ENCODE measurements at regions not wholly inside any gene's neighbourhood (a gene's known extent, or its start where the extent isn't known, plus 50 kb on each side); places are given as distances from the start of the nearest gene placed in this dataset.

DNA sequence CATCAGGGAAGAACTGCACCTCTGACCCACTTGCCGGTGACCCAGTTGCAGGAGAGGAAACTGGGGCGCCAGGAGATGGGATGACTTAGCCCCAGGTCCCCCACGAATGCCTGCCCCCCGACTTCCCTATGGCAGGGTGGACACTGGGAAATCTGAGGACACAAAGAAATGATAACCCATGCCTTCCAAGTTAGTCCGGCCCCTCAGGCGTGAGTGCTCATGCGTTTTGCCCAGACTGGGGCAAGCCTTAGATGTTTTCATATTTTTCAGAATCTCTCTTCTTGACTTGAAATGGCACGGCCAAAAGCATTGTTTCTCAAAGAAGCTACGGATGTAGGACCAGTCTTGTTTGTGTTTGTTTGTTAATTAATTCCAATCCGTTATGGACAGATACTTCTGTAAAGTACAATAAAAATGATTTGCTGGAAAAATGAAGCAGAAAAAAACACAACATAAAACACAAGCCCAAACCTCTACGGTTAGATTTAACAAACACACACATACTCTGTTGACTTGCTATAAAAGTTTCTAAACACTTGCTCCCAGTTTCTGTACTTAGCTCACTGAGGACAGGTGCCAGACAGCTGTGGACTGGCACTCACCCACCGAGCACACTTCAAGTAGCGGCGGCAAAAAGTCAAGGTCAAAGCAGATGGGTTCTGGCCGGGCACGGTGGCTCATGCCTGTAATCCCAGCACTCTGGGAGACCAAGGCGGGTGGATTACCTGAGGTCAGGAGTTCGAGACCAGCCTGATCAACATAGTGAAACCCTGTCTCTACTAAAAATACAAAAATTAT is 341.5 kb downstream of the BCOR start:
- DNase-seq: no peak

DNA sequence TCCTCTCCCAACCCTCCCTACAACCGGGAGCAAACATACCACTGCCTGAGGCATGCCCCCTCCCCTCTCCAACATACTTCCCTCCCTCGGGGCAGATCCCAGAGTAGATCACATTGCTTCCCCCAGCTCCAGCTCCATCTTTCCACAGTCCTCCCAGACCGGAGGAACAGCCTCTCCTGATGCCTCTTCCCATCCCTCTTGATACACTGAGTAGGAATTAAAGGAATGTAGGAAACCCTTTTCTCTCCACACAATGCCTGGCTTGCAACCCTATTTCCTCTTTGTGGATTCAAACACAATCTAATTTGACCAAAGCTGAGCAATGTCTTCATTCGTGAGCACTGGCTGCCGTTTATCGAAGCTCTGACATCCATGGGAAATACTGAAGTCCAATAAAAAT is 339.8 kb downstream of the BCOR start:
- no peak for DNase-seq

DNA sequence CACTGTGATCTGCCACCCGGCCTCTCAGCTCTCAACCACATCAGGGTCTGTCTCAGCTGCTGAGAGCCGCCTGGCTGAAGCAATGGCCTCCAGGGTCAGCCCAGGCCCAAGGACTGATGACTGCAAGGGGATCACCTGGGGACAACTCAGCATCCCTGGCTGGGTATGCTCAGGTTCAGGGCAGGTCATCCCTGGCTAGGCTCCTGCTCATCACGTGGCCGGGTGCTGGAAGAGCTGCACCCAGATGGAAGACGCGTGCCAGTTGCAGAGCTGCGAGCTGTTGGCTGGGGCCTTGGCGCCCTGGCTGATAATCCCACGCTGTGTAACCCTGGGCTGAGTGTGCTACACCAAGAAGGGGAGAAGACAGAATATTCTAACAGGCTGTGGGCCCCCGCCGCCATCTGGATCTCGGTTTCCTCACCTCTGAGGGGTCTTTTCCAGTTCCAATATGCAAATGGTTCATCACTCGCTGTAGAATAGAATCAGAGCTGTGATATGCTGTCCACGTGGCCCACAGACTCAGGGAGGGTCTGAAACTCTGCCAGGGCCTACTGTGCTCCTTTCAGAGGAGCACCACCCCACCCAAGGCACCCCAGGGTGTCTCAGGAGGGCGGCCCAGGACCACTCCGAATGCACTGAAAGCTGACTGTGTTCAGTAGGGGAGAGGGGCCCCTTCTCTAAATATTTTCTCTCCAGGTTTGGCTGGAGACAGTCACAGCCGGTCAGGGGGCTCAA is 338.8 kb downstream of the BCOR start:
- no peak for DNase-seq

GRCh38 chrX:39759526-39760224 is 338.1 kb downstream of the BCOR start:
- no peak for DNase-seq

DNA sequence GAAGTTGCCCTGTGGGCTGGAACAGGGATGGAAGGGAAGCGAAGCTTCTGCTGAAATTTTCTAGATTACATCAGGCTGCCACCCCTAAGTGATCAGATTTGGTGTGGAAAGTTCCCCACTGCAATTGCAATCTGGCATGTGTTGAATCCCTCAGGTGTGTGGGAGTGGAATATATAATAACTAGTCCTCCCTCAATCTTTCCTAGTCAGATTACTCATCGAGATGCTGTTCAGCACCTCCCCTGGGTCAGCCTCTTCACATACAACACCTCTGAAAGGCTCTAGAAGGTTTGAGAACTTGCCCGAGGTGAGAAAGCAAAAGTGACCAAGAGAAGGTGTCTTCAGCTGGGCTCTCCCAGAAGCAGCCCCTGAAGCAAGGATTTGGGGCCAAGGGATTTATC is 336.8 kb downstream of the BCOR start:
- DNase-seq: no peak

GRCh38 chrX:39762266-39762841 is 335.4 kb downstream of the BCOR start:
- DNase-seq: no peak

DNA sequence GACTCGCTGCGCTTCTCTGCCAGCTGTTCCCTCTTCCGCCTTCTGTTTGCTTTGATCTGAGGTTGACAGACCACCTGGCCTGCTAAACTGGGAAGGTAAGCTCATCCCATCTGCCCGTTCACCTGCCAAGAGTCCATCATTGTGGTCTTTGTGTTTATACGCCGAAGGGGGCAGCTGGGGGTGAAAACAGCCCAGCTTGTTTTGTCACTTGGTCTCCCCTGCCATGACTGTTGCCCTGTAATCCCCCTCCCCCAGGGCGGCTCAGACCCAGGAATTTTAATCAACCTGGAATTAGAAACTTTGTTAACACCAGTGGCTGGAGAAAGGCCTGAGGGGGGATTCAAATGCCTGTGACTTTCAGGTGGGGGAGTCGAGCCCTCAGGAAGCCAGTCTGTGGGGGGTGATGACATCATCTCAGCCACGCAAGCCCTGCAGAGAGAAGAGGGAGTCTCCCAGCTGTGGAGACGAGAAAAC is 333.3 kb downstream of the BCOR start:
- DNase-seq: no peak

- DNase-seq: no peak
Measured at GRCh38 chrX:39765327-39765726, 332.4 kb downstream of the BCOR start.

DNA sequence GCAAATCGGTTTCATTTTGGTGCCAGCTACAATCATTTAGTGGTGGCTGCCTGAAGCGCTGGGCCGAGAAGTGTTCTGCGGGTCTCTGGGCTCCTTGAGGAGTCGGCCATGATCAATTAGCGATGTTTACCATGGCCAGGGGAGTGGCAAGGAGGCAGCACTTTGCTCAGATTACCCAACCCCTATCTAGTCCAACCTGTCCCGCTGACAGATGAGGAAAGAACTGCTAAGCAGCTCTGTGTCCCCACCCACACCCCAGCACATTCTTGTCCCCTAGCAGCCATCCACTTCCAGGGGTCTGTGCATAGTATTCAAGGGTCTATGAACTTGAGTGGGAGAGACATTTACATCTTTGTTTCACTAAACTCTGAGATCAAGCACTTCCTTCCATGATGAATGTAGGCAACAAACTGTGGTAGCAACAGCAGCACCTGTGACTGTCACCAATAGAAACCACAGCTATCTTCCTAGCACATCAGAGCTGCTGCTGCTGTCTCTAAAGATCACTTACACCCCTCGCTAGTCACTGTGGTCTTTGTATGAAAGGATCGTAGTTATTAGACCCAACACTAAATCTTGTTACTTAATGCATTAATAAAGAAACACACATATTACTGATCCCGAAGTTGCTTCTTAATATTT is 331.6 kb downstream of the BCOR start:
- peak; percentile 26 for DNase-seq

- no peak for DNase-seq
Measured at GRCh38 chrX:39766855-39767254, 330.9 kb downstream of the BCOR start.

- DNase-seq: no peak
Measured at GRCh38 chrX:39767446-39767845, 330.3 kb downstream of the BCOR start.

DNA sequence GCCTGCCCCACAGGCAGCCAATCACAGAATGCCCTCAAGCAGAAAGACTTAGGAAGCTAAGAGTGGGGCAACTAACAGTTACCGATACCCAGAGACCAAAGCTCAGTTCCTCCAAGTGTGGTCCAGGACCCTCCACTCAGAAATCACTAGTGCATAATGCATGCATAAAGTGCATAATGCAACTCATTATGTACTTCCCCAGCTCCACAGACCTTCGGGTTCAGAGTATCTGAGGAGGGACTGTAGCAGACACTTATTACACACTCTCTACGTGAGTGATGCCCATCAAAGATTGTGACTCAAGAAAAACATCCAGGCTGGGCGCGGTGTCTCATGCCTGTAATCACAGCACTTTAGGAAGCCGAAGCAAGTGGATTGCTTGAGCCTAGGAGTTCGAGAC is 328.0 kb downstream of the BCOR start:
- no peak for DNase-seq

GRCh38 chrX:39771089-39771488 is 326.7 kb downstream of the BCOR start:
- DNase-seq: no peak

- peak; percentile 67 for DNase-seq
Measured at GRCh38 chrX:39772057-39772832, 325.5 kb downstream of the BCOR start.

DNA sequence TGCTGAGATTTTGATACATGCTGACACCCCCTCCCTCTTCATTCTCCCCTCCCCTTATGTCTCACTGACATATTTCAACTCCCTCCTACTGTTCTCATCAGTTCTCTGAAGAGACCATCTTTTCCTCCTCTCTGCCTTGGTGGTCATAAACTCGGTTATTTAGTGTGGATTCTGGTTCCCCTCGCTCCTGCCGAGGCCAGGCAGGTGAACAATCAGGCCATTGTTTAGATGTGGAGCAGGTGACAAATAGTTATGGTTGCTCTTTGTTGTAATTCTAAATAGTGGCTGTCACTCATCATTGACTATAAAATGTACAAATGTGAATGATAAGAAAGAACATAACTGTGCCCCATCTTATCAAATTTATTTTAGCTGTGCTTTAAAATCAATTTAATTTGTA is 324.6 kb downstream of the BCOR start:
- no peak for DNase-seq

GRCh38 chrX:39773923-39774773 is 323.6 kb downstream of the BCOR start:
- DNase-seq: peak; percentile 29

DNA sequence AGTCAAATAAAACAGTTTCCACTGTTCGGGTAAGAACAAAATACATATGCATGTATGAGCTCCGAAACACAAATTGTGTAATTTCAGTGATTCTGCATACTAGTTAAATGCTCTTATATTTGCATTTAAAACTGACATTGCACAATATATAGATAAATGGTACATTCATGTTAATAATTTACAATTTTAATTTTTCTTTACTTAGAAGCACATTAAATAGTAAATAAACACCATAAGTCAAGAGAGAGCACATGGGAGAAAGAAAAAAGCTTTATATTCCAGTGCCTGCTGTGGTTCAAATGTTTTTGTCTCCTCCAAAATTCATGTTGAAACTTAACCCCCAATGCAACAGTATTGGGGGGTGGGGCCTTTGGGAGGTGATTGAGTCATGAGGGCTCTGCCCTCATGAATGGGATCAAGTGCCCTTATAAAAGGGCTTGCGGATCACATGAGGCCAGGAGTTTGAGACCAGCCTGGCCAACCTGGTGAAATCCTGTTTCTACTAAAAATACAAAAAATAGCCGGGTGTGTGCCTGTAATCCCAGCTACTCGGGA is 322.9 kb downstream of the BCOR start:
- no peak for DNase-seq

DNA sequence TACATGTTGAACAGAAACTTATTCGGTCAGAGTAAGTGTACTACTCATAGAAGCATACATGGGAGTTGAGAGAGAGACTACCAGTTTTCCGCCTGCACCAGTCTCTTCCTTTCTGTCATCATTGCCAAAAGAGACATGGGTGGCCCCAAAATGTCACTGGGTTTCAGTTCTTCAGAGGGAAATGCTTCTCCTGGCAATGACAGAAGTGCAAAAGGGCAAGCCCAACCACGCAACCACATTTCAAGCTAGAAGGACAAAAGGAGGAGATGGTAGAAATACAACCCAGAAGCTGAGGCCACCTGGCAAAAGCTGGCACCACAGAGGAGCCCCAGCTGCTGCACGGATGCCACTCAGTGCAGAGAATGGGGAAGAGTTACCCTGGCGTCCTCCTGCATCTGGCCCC is 320.1 kb downstream of the BCOR start:
- DNase-seq: peak; percentile 39

DNA sequence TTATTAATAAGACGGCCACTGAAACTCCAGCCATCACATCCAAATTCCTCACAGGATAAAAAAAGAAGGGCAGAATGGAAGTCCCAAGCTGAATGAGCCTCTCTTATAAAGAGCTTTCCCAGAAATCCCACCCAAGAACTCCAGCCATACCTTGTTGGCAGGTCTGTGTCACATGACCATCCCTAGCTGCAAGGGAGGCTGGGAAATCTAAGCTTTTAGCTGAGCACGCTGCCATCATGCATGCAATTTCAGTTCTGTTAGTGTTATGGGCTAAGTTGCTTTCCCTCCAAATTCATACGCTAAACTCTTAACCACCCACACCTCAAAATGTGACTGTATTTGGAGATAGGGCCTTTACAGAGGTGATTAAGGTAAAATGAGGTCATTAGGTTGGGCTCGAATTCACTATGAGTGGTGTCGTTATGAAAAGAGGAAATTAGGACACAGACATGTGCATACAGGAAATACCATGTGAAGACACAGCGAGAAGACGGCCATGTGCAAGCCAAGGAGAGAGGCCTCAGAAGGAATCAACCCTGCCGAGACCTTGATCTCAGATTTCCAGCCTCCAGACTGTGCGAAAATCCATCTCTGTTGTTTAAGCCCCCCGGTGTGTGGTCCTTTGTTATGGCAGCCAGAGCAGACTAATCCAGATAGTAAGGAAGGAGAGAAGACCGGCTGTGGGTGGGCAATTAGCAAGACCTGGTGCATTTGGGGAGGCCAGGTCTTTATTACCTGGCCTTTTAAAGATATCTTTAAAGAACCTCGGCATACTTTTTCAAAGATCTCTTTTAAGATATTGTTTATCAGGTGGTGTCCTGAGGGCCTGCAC is 317.6 kb downstream of the BCOR start:
- DNase-seq: no peak

GRCh38 chrX:39782276-39782675 is 315.5 kb downstream of the BCOR start:
- DNase-seq: no peak
